ENCODE measurements at regions not wholly inside any gene's neighbourhood (a gene's known extent, or its start where the extent isn't known, plus 50 kb on each side); places are given as distances from the start of the nearest gene placed in this dataset.

DNA sequence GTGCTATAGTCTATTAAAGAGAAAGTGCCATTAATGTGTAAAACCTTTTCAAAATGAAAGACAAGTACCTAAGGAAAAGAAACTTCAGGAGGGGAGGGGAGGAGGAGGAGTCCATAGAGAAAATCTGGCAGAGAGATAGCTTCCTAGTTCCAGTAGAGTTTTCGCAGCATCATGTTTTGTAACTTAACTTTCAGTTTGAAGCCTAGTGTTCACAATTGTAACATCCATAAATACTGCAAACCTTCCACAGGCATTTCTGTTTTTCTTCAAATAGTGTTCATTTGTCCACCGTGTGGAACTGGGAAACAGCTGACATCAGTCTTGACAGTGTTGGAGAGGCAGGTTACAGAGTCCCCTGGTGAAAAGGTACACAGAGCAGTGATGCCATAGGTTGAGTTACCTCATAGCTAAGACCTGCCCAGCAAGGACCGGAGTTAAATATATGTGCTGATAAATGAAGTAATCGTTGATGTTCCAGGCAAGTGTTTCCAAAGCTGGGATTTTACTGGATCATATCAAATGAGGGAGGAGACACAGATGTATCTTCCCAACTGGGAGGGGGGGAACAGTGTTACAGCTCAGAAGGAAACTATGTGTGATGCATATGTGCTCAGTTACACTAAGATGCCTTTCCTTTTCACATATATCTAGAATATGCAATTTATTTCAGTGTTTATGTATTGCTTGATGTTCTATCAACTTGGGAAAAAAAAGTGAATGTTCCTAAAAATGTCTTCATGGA lies 369.5 kb upstream of the FAM241A start:
- DNase-seq: no peak

DNA sequence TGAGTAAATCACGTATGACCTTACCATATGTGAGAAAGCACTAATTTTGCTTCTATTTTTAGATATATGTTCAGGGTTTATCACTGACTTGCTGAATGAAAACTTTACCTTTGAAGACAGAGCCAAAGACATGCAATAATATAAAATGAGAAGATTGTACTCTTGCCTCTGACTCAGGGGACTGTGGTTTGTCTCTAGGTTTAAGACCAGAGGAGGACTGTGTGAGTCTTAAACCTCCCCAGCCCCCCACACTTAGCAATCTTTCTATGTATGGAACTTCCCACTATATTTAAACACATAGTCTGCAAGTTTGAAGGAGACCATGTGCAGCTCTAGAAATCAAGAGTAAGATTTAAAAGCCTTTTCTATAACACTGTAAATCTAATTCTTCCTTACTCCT lies 368.7 kb upstream of the FAM241A start:
- DNase-seq: no peak

DNA sequence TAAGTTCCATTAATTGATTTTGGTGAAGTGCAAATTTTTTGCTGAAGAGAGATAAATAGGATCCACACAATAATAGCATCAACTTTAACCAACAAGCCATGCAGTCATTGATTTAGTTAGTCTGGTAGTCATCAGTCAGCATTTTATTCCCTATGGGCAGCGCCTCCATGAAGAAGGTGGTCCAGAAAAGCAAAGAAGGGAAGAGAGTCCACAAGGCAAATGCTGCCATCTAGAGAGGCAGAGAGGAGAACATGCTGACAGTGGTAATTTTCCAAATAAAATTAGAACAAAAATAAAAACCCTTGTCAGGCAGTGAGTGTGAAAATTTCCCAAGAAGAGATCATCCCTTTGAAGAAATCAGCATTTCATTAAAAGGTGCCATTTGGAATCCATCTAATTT lies 366.7 kb upstream of the FAM241A start:
- no peak for DNase-seq

DNA sequence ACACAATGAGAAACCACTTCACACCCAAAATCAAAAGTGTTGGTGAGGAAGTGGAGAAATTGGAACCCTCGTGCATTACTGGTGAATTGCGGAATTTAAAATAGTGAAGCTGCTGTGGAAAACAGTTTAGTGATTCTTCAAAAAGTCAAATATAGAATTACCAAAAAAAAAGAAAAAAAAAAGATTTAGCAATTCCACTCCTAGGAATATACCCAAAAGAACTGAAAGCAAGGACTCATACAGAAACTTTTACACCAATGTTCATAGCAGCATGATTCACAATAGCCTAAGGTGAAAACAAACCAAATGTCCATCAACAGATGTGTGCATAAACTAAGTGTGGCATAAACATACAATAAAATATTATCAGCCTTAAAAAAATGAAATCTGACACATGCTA lies 364.3 kb upstream of the FAM241A start:
- no peak for DNase-seq

DNA sequence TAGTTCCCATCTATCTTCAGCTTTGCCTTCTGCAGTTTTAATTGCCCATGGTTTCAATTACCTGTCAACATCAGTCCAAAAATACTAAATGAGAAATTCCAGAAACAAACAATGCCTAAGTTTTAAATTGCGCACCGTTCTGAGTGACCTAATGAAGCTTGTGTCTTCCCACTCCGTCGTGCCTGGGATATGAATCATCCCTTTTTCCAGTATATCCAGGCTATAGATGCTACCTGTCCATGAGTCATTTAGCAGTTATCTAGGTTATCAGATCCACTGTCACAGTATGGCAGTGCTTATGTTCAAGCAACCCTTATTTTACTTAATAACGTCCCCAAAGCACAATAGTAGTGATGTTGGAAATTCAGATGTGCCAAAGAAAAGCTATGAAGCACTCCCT lies 363.6 kb upstream of the FAM241A start:
- DNase-seq: no peak

DNA sequence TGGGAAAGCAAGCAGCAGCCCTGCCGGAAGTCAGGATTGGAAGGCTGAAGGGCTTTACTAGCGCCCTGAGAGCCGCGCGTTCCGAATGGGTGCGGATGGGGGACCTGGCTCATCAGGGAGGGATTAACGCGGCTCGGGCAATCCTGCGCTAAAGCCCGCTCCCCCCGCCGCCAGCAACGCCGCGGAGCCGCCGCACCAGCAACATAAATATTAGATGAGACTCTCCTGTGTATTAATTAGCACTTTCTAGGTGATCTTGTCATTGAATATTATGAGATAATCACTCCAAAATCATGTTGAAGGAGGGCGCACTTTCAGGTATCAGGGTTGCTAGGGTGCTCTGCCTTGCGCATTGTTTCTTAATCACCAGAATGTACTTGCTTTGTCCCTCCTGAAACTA lies 357.2 kb upstream of the FAM241A start:
- DNase-seq: no peak

DNA sequence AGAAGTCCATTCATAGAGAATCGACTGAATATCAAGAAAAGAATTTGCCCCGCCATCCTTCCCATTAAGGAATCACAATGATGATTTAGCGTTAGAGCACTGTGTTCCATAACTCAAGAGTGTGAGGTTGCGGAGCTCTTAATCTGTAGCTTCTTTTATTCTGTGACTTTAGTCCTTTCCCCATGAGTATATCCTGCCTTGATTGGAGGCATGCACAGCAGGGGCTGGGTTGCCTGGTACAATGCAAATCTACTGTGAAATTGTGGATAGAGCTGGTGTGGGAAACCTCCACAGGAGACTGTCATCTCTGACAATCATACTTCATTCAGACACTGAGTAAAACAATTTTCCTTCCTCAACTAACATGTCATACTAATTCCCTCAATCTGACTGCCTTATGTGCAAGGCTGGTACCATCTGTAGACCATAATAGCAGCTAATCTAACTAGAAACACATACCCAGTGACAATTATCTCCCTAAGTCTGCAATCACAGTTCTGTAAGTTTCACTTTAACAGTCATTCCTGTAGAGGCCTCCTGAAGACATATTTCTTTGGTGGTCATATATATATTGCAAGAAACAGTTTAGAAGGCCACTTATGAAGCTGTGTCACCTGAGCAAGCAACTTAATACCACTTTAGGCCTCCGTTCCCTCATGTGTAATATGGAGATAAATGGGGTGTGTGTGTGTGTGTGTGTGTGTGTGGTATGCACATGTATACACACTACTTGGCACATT lies 355.2 kb upstream of the FAM241A start:
- no peak for DNase-seq

DNA sequence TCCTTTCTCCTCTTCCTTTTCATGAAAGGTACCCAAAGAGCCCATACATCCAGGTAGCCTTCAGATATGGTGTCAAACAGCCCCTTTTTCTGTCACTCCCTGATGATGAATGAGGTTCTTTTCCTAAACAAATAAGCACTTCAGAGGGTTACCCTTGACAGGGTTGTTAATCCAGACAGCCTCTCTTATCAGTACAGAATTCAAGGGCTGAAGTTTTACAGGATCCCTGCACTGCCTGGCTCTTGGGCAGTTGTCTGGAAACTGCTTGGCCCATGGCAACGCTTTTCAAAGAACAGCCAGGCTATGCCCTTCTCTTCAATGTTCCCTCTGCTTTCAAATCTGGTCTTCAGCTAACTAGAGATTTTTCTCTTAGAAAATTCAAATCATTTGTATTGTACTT lies 352.6 kb upstream of the FAM241A start:
- DNase-seq: no peak

DNA sequence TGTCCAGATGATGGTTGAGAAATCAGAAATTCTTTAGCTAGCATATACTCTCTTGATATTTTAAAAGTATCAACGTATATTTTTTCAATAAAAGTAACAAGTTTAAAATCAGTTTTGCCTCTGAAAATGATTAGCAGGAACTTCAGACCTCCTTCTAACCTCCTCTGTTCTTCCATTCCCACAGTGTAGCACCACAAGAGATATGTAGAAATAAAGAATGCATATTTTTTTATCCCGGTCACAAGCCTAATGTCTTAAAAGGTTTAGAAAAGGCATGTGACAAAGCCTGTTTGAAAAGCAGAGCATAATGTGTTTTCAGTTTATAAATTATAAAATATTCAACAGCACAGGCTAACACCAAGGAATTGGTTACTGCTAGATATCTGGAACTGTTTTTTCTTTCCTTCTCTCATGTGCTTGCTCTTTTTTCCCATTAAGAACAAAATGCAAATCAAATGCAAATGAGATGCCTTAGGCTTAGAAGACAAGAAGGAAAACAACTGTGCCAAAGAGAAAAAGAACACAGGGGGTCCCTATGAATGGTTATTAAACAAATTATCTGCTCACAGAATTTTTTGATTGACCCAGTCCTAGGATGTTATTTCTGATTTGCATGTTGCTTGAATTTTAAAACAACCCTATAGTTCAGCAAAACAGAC lies 351.7 kb upstream of the FAM241A start:
- no peak for DNase-seq

DNA sequence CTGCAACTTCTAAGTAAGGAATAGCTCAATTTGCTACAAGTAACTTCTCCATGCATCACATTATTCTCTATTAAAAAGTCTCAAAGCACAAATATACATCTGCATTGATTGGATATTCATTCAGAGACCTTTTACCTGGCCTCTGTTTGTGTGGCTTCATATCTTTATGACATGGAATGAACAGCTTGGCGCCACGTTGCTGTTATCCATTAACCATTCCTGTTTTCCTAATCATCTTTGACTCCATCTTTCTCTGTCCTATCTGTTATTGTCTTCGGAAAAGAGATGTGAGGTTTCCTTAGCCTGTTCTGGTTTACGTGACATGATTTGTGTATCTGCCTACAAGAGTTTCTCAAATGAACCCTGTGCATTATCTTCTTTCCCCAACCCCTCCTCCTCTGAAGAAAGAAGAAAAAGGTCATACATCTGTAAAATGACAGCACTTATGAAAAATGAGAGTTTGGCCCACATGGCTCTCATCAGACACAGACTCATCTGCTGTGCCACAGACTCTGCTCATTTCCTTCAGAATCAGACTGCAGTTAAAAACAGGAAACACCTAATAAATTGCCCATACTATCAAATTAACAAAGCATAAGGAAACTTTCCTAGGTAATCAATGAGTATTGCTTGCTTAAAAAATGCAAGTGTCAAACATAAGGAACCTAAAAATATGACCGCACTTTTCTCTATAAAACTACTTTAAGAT lies 347.6 kb upstream of the FAM241A start:
- DNase-seq: no peak

DNA sequence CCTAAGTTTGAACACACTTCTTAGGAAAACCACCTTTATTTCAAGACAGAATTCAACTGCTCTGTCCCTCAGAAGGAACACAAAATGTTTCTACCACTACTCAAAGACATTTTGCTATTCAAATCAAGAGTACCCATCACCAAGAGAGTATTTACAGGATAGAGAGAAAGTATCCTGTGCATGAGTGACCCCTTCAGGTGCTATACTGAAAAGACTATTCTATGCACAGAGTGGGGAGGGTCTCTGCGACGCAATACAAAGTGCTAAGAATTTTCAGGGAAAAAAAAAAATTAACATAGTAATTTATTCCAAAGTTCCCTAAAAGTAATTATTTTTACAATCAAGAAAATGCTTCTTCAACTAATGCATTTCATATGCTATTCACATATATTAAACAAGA lies 346.4 kb upstream of the FAM241A start:
- peak in 1 of 2 experiments; percentile 4 for DNase-seq

DNA sequence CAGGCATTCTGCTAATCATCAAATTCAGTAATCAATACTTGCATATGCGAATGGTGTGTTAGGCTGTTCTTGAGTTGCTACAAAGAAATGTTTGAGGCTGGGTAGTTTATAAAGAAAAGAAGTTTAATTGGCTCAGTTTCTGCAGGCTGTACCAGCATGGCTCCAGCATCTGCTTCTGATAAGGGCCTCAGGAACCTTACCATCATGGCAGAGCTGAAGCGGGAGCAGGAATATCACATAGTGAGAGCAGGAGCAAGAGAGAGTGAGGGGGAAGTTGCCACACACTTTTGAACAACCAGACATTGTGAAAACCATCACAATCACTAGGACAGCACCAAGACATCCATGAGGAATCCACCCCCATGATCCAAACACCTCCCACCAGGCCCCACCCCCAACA lies 344.7 kb upstream of the FAM241A start:
- no peak for DNase-seq

DNA sequence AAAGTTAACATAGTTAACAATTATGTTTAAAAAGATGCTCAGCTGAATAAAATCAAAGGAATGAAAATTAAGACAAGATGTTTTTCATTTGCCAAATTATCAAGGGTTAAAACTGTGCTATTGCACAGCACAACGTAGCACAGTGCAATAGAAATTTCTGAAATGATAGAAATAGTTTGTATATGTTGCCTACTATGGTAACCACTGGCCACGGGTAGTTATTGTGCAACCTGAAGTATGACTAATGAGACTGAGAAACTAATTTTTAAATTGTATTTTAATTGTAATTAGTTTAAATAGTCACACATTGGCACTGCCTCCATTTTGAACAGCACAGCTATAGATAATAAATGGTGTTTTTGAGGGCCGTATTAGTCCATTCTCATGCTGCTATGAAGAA lies 343.1 kb upstream of the FAM241A start:
- no peak for DNase-seq

DNA sequence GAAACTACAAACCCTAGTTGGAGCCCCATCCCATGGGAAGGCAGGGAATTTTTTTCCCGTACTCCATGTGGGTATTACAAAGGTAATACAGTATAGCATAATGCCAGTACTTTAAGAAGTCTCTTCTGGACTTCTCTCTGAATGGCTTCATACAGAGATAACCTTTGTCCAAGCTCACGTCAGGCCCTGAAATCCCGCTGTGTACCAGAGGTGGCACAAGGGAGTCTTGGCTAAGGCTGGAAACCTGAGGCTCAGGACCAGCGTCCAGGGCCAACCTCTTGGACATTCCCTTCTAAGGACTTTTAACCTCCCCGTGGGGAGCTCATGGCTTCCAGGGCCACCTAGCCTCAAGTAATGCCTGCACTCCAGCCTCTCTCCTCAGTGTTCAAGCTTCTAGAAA lies 338.9 kb upstream of the FAM241A start:
- DNase-seq: no peak

DNA sequence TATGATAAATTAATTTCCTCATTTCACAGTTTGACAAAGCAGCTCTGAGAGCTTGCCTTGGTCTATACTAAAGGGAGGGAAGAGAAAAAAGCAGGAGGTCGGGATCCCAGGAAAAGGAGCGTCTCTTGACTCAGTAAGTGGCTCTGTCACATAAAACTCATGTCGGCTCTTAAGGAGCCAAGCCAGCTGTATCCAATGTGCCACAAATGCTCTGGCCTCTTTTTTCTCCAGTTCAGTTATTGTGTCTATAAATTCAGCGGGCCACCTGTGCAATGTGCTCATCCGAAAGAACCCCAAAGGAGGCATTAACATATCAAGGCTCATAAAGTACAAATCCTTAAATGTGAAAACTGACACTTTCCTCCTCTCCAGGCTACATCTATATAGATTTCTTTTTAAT lies 337.7 kb upstream of the FAM241A start:
- no peak for DNase-seq

DNA sequence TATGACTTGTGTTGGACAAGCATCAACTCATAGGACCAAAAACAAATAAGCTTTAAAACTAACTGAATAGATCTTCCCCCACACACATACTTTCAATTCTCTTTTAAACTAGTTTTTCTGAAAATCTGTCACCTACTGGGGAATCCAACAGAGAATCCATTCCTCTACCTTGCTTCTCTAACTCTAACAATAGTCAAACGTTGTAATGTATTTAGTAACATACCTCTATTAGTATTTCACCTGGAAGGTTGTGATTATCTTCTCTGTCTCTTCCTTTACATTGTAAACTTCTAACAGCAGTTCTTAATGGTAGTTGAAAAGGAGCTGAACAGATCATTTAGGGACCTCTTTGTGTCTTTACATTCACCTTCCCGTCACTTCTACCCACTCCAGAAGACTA lies 337.1 kb upstream of the FAM241A start:
- no peak for DNase-seq

DNA sequence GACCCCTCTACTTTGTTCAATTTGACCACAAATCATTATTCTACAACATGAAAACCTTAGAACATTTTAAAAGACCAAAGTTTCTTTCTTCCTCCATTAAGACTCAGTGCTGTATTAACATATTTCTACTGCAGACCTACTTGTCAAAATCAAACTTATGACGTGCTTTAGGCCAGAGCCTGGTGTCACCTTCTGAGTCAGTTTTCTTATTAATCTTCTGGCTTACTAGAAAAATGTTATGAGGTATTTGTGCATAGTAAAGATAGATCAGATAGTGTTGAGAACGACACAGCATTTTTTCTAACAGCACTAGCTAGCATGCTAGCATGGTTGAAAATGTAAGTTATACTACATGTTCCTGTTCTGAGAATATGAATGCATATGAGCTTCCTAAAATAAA lies 333.6 kb upstream of the FAM241A start:
- no peak for DNase-seq

DNA sequence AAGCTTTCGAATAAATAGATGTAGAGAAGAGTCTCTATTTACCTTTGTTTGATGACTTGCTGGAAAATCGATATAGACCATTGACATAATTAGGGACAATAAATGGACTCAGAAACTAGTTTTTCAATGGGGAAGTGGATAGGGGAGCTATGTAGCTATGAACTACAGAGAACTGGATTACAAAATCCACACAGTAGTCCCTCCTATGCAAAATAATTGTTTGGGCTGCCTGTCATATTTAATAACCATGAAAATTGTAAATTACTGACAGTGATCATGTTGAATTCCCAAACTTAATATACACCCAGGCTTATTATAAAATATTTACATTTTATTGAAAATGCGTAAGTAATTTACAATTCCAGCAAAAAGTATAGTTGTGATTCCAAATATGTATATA lies 333.1 kb upstream of the FAM241A start:
- DNase-seq: no peak

DNA sequence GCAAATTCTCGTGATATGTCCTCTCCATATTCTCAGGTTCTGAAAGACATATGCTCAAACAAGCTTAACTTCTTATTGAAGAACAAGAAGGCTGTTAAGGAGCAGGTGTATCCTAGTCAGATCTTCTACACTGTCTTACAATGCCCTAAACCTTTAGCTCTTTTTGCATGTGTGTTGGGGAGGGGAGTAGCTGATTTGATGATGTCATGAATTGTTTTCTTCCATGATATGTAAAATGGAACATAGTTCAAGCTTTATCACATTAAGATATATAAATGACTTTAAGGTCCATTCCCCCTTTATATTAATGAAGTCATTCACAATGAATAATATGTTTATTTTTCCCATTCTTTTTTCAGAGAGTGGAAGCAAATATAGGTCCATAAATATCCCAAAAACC lies 332.5 kb upstream of the FAM241A start:
- DNase-seq: no peak

DNA sequence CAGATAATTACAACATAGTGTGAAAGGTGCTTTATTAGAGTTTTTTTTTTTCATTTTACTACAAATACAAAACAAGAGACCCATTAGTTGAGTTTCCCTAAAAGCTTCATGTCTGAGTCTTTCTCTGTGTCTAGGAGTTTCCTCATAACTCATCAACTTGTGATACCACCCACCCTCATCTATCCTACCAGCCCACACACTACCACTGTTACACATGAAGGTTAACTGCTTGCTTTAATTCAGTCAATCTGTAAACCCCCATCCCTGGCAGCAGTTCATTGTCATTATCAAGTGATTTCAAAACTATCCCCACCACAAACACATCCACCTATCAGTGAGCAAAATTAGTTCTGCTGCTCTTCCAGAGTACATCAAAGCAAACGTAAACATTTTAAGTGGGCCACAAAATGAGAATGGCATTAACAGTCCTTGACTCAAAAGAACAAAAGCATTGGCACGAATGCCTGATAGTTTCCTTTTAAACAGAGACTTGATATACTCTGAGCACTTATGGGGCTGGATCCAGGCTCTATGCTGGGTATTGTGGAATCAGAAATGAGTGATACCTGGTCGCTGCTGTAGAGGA lies 331.6 kb upstream of the FAM241A start:
- DNase-seq: no peak

DNA sequence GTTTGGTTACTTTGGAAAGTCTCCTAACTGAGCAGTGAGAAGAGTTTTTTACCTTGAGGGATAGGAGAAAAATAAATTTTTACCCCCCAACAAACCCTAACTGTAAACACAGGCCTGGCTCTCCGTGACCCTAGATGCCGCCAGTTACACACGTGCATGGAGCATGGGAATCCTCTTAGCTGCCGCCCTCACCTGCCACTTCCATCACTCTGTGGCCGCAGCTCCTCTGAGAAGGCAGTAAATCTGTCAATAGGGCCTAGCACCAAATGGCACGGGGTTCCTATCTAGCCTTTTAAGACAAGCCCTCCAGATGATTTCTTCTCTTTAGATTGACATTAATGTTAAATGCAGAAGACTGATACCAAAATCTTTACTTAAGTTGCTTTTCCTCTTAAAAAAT lies 330.3 kb upstream of the FAM241A start:
- DNase-seq: no peak

DNA sequence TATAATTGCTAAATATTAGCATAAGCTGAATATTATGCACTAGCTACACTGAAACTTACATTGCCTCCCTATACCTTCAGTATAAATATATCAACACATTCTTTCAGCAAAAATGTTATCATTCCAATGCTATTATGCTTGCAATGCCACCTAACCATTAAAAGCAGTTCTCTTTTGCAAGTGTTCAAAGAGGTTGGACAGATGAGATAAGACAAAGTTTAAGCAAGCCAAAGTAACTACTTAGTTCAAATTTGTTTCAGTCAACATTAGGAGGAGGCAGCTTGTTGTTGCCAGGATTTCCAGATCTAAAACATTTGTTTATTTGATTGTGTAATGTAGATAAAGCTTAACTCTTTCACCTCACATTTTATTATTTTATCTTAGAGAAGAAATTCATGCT lies 323.9 kb upstream of the FAM241A start:
- no peak for DNase-seq

DNA sequence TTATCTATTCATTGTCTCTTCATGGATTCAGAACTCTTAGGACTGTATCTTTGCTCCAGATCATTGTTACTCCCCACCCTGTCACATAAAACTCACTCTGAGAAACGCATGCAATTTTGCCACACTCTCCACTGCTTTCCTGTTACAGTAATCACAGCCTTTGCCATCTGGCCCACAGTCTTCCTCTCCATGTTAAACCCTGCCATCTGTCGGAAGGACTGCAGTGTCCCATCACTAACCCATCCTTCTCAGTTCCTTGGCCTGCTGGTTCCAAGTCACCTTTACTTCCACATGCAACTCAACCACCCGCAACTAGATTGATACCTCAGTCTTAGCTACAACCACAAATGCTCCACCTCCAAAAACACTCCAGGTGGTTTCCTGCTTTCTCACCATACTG lies 308.7 kb upstream of the FAM241A start:
- DNase-seq: no peak
